Activated naive CD8-positive, alpha-beta T cell treated with anti-CD3 and anti-CD28 coated beads, Interleukin-2, amount 10 ng/mL, durations not matched to agents 7 days and 5 days (primary cell): ENCODE measurements at regions not wholly inside any gene's neighbourhood (a gene's known extent, or its start where the extent isn't known, plus 50 kb on each side); places are given as distances from the start of the nearest gene placed in this dataset.

Experiments
- ATAC-seq: fragments of 150-1000 bp; cut with Tn5 transposase; one replicate; pipeline ENCODE4 v1.10.0; 2021; ENCODE audit warnings: low read depth, moderate library complexity
- POLR2A ChIA-PET: fragments of 350-600 bp; sonication (Branson Sonifier 250); formaldehyde crosslinking; loops from one replicate; lab custom pipeline; 2021; ENCODE audit warnings: antibody characterized with exemption; lab: Charles Lee
- DNase-seq: peaks from one replicate; pipeline ENCODE4 v3.0.0; 2021
- H3K27ac Mint-ChIP-seq: one replicate; pipeline ENCODE4 v1.8.0; 2022; ENCODE audit warnings: mild to moderate bottlenecking, mixed read lengths
- H3K27me3 Mint-ChIP-seq: one replicate; pipeline ENCODE4 v1.8.0; 2022; ENCODE audit warnings: mild to moderate bottlenecking, moderate library complexity, mixed read lengths
- H3K36me3 Mint-ChIP-seq: one replicate; pipeline ENCODE4 v1.8.0; 2021; ENCODE audit warnings: mild to moderate bottlenecking, mixed read lengths
- H3K4me1 Mint-ChIP-seq: one replicate; pipeline ENCODE4 v1.8.0; 2021; ENCODE audit warnings: mixed read lengths
- H3K4me3 Mint-ChIP-seq: one replicate; pipeline ENCODE4 v1.8.0; 2022; ENCODE audit warnings: mild to moderate bottlenecking, moderate library complexity, mixed read lengths
- H3K9me3 Mint-ChIP-seq: one replicate; pipeline ENCODE4 v1.8.0; 2021; ENCODE audit warnings: mixed read lengths

GRCh38 chr9:89722712-89723111, 117.9 kb downstream of the GADD45G start:
- DNase-seq (peak; percentile 4), ATAC-seq (no peak)
- Mint-ChIP-seq H3K4me3 (no peak overlapping the region), H3K36me3 (peaks cover 10% of the 10 kb centered on the region), H3K27me3 (peaks cover 2% of the 10 kb centered on the region), H3K4me1 (peaks cover 17% of the 10 kb centered on the region), H3K27ac (no peak overlapping the region), H3K9me3 (peaks cover 3% of the 10 kb centered on the region)
- POLR2A ChIA-PET: interaction anchor here (1.2 kb wide), 1 partner anchor 118 kb away, joined by 3 read pairs; the partner anchor contains the start of gene GADD45G

GRCh38 chr9:89723469-89724100, 118.8 kb downstream of the GADD45G start:
- peaks cover 2% of the 10 kb centered on the region for H3K27me3 Mint-ChIP-seq
- H3K4me1 Mint-ChIP-seq: peaks cover 17% of the 10 kb centered on the region
- peaks cover 3% of the 10 kb centered on the region for H3K9me3 Mint-ChIP-seq
- no peak overlapping the region for H3K4me3 Mint-ChIP-seq
- DNase-seq (peak; percentile 2), ATAC-seq (no peak)
- POLR2A ChIA-PET: no interaction called here
- H3K27ac Mint-ChIP-seq: no peak overlapping the region
- H3K36me3 Mint-ChIP-seq: peaks cover 10% of the 10 kb centered on the region

GRCh38 chr9:89724659-89725058, 119.8 kb downstream of the GADD45G start:
- POLR2A ChIA-PET: no interaction called here
- DNase-seq (no peak), ATAC-seq (no peak)
- Mint-ChIP-seq H3K9me3 (peaks cover 3% of the 10 kb centered on the region), H3K4me3 (no peak overlapping the region), H3K4me1 (peaks cover 10% of the 10 kb centered on the region), H3K36me3 (peaks cover 6% of the 10 kb centered on the region), H3K27ac (no peak overlapping the region), H3K27me3 (peaks cover 2% of the 10 kb centered on the region)

GRCh38 chr9:89725271-89725670, 120.5 kb downstream of the GADD45G start:
- H3K4me1 Mint-ChIP-seq: peaks cover 4% of the 10 kb centered on the region
- no peak overlapping the region for H3K27ac Mint-ChIP-seq
- DNase-seq: no peak
- no peak for ATAC-seq
- H3K27me3 Mint-ChIP-seq: peaks cover 2% of the 10 kb centered on the region
- POLR2A ChIA-PET: no interaction called here
- H3K4me3 Mint-ChIP-seq: no peak overlapping the region
- peaks cover 3% of the 10 kb centered on the region for H3K9me3 Mint-ChIP-seq
- H3K36me3 Mint-ChIP-seq: peaks cover 6% of the 10 kb centered on the region

GRCh38 chr9:89729954-89730530, 125.2 kb downstream of the GADD45G start:
- Mint-ChIP-seq H3K27me3 (peaks cover 5% of the 10 kb centered on the region), H3K4me1 (peaks cover 3% of the 10 kb centered on the region), H3K36me3 (peaks cover 2% of the 10 kb centered on the region), H3K27ac (no peak overlapping the region), H3K9me3 (peaks cover 3% of the 10 kb centered on the region), H3K4me3 (no peak overlapping the region)
- POLR2A ChIA-PET: interaction anchor here (1.6 kb wide), 1 partner anchor 14 kb away, joined by 4 read pairs; no protein-coding TSS in a partner anchor
- ATAC-seq: no peak
- no peak for DNase-seq

- Mint-ChIP-seq H3K4me1 (peaks cover 3% of the 10 kb centered on the region), H3K9me3 (no peaks in the 10 kb centered on the region), H3K27ac (no peak overlapping the region), H3K36me3 (peaks cover 2% of the 10 kb centered on the region), H3K27me3 (peaks cover 4% of the 10 kb centered on the region), H3K4me3 (no peak overlapping the region)
- ATAC-seq (no peak), DNase-seq (peak; percentile 13)
- POLR2A ChIA-PET: no interaction called here
Observed at GRCh38 chr9:89730715-89731114, 125.9 kb downstream of the GADD45G start.

GRCh38 chr9:89731262-89732182, 126.7 kb downstream of the GADD45G start:
- POLR2A ChIA-PET: interaction anchor here (1.1 kb wide), 1 partner anchor 11 kb away, joined by 3 read pairs; no protein-coding TSS in a partner anchor
- Mint-ChIP-seq H3K27me3 (peaks cover 4% of the 10 kb centered on the region), H3K4me3 (no peak overlapping the region), H3K36me3 (no peaks in the 10 kb centered on the region), H3K4me1 (peaks cover 3% of the 10 kb centered on the region), H3K27ac (no peak overlapping the region), H3K9me3 (no peaks in the 10 kb centered on the region)
- ATAC-seq (no peak), DNase-seq (no peak)

GRCh38 chr9:89732295-89732938, 127.6 kb downstream of the GADD45G start:
- H3K4me1 Mint-ChIP-seq: peaks cover 9% of the 10 kb centered on the region
- peaks cover 4% of the 10 kb centered on the region for H3K27me3 Mint-ChIP-seq
- H3K9me3 Mint-ChIP-seq: no peaks in the 10 kb centered on the region
- ATAC-seq (no peak), DNase-seq (no peak)
- POLR2A ChIA-PET: interaction anchor here (1.1 kb wide), 1 partner anchor 10 kb away, joined by 3 read pairs; no protein-coding TSS in a partner anchor
- no peak overlapping the region for H3K27ac Mint-ChIP-seq
- no peaks in the 10 kb centered on the region for H3K36me3 Mint-ChIP-seq
- no peak overlapping the region for H3K4me3 Mint-ChIP-seq

GRCh38 chr9:89732939-89733324, 128.1 kb downstream of the GADD45G start:
- no peak for ATAC-seq
- Mint-ChIP-seq H3K27me3 (peaks cover 4% of the 10 kb centered on the region), H3K4me3 (no peak overlapping the region), H3K27ac (no peak overlapping the region), H3K36me3 (no peaks in the 10 kb centered on the region), H3K9me3 (no peaks in the 10 kb centered on the region), H3K4me1 (peaks cover 10% of the 10 kb centered on the region)
- DNase-seq: no peak
- POLR2A ChIA-PET: interaction anchor here (0.7 kb wide), 1 partner anchor 10 kb away, joined by 3 read pairs; no protein-coding TSS in a partner anchor

- H3K36me3 Mint-ChIP-seq: no peaks in the 10 kb centered on the region
- no peak overlapping the region for H3K27ac Mint-ChIP-seq
- H3K27me3 Mint-ChIP-seq: peaks cover 4% of the 10 kb centered on the region
- no peak for DNase-seq
- H3K4me1 Mint-ChIP-seq: peaks cover 21% of the 10 kb centered on the region
- no peak for ATAC-seq
- H3K4me3 Mint-ChIP-seq: no peak overlapping the region
- H3K9me3 Mint-ChIP-seq: no peaks in the 10 kb centered on the region
- POLR2A ChIA-PET: interaction anchor here (1.2 kb wide), 1 partner anchor 9 kb away, joined by 4 read pairs; no protein-coding TSS in a partner anchor
Observed at GRCh38 chr9:89734600-89735041, 129.8 kb downstream of the GADD45G start.

- ATAC-seq: no peak
- no peaks in the 10 kb centered on the region for H3K9me3 Mint-ChIP-seq
- POLR2A ChIA-PET: interaction anchor here (1.2 to 1.5 kb wide), 2 partner anchors 22 to 134 kb away, joined by 3 to 5 read pairs; partner anchors contain the start of gene GADD45G
- no peak overlapping the region for H3K4me3 Mint-ChIP-seq
- peaks cover 49% of the 10 kb centered on the region for H3K4me1 Mint-ChIP-seq
- H3K27me3 Mint-ChIP-seq: peaks cover 3% of the 10 kb centered on the region
- peaks cover 2% of the 10 kb centered on the region for H3K36me3 Mint-ChIP-seq
- DNase-seq: no peak
- no peak overlapping the region for H3K27ac Mint-ChIP-seq
Observed at GRCh38 chr9:89738137-89738932, 133.5 kb downstream of the GADD45G start.

GRCh38 chr9:89739511-89739910, 134.7 kb downstream of the GADD45G start:
- POLR2A ChIA-PET: interaction anchor here (1.2 to 1.5 kb wide), 2 partner anchors 23 to 135 kb away, joined by 3 to 5 read pairs; partner anchors contain the start of gene GADD45G
- Mint-ChIP-seq H3K27me3 (no peaks in the 10 kb centered on the region), H3K27ac (peak overlapping the region; percentile 6), H3K36me3 (peaks cover 2% of the 10 kb centered on the region), H3K4me1 (peaks cover 58% of the 10 kb centered on the region), H3K4me3 (no peak overlapping the region), H3K9me3 (no peaks in the 10 kb centered on the region)
- no peak for ATAC-seq
- no peak for DNase-seq
